OCI-LY7 (cell line): ENCODE measurements at regions not wholly inside any gene's neighbourhood (a gene's known extent, or its start where the extent isn't known, plus 50 kb on each side); places are given as distances from the start of the nearest gene placed in this dataset.

Experiments
- BruUV-seq: library from RNA; stranded (reverse); fragments of 400-500 nt; replicated peaks from 2 replicates; lab custom pipeline; 2021; lab: Mats Ljungman, UMichigan
- CTCF ChIA-PET: fragments of 300-600 bp; sonication (Branson Sonifier 250); formaldehyde crosslinking; loops from one replicate; lab custom pipeline; 2022; ENCODE audit warnings: antibody characterized with exemption; ENCODE audit not compliant: unreplicated experiment; lab: Charles Lee
- POLR2A ChIA-PET: fragments of 300-600 bp; sonication (Branson Sonifier 250); formaldehyde crosslinking; loops from one replicate; lab custom pipeline; 2022; ENCODE audit warnings: antibody characterized with exemption; lab: Charles Lee
- DNase-seq: peaks from one replicate; pipeline ENCODE4 v3.0.0-alpha.2; 2015; ENCODE audit warnings: low spot score
- H2AFZ ChIP-seq: fragments of 200-600 bp; sonication (generic), shearing (Covaris generic); 2 replicates; pipeline ENCODE4 v1.6.1; 2014; ENCODE audit warnings: mild to moderate bottlenecking, antibody characterized with exemption, low read length, moderate library complexity
- H3K27ac ChIP-seq: fragments of 200-600 bp; sonication (generic); 2 replicates; pipeline ENCODE4 v1.5.1; 2014; ENCODE audit warnings: mixed run types, low read depth, mild to moderate bottlenecking, moderate library complexity, low read length, inconsistent platforms; ENCODE audit not compliant: poor library complexity, severe bottlenecking
- H3K36me3 ChIP-seq: fragments of 200-600 bp; sonication (generic); 2 replicates; pipeline ENCODE4 v1.6.1; 2014; ENCODE audit warnings: mild to moderate bottlenecking, antibody characterized with exemption, low read length, moderate library complexity, mixed read lengths; ENCODE audit not compliant: insufficient read depth
- H3K4me1 ChIP-seq: fragments of 200-600 bp; sonication (generic); 2 replicates; pipeline ENCODE4 v1.5.1; 2014; ENCODE audit warnings: mild to moderate bottlenecking, low read length; ENCODE audit not compliant: insufficient read depth, poor library complexity, severe bottlenecking
- H3K4me2 ChIP-seq: fragments of 200-600 bp; sonication (generic); 2 replicates; pipeline ENCODE4 v1.6.1; 2014; ENCODE audit warnings: mild to moderate bottlenecking, low read length
- H3K4me3 ChIP-seq: fragments of 200-600 bp; sonication (generic); 2 replicates; pipeline ENCODE4 v1.5.1; 2014; ENCODE audit warnings: mild to moderate bottlenecking, low read depth, low read length; ENCODE audit not compliant: poor library complexity, severe bottlenecking
- H3K79me2 ChIP-seq: fragments of 200-600 bp; sonication (generic); 2 replicates; pipeline ENCODE4 v1.6.1; 2016; ENCODE audit warnings: low read depth, mild to moderate bottlenecking, low read length, moderate library complexity, mixed read lengths; ENCODE audit not compliant: insufficient read depth
- H3K9me2 ChIP-seq: fragments of 200-600 bp; sonication (generic); 2 replicates; pipeline ENCODE4 v1.6.1; 2016; ENCODE audit warnings: mild to moderate bottlenecking, low read length, mixed read lengths; ENCODE audit not compliant: insufficient read depth
- H3K9me3 ChIP-seq: fragments of 200-600 bp; sonication (generic); 2 replicates; pipeline ENCODE4 v1.6.1; 2014; ENCODE audit warnings: mild to moderate bottlenecking, mixed run types, low read length, mixed read lengths
- H4K20me1 ChIP-seq: fragments of 200-600 bp; sonication (generic); 2 replicates; pipeline ENCODE4 v1.6.1; 2014; ENCODE audit warnings: mild to moderate bottlenecking, antibody characterized with exemption, low read length, moderate library complexity, mixed read lengths; ENCODE audit not compliant: insufficient read depth
- CTCF ChIP-seq: fragments of 200-600 bp; sonication (generic); conservative IDR thresholded peaks from 2 replicates; pipeline ENCODE4 v1.5.1; 2014; ENCODE audit warnings: mild to moderate bottlenecking, antibody characterized with exemption, low read length, moderate library complexity, mixed read lengths
- EZH2phosphoT487 ChIP-seq: fragments of 200-600 bp; sonication (generic); IDR thresholded peaks from 2 replicates; pipeline ENCODE4 v1.6.1; 2018; ENCODE audit warnings: low read depth, borderline replicate concordance, mild to moderate bottlenecking, mixed run types, antibody characterized with exemption, low read length, moderate library complexity, mixed read lengths
- intact Hi-C: fragments of 100-400 bp; cut with micrococcal nuclease; formaldehyde crosslinking; loops from one replicate; pipeline ENCODE4 v1.10.0; 2022; ENCODE audit not compliant: unreplicated experiment

- H2AFZ ChIP-seq: no peak overlapping the region
- no peak overlapping the region for H3K4me2 ChIP-seq
- H3K4me3 ChIP-seq: no peak overlapping the region
- no TSS peak for BruUV-seq
- ChIA-PET POLR2A (no interaction called here), CTCF (no interaction called here)
- intact Hi-C loops: no loop called here
- no peaks in the 10 kb centered on the region for H3K36me3 ChIP-seq
- TF ChIP-seq EZH2phosphoT487 (no peak), CTCF (no peak)
- no peak for DNase-seq
- H4K20me1 ChIP-seq: no peaks in the 10 kb centered on the region
- no peaks in the 10 kb centered on the region for H3K79me2 ChIP-seq
- no peaks in the 10 kb centered on the region for H3K9me3 ChIP-seq
- H3K4me1 ChIP-seq: no peaks in the 10 kb centered on the region
- no peaks in the 10 kb centered on the region for H3K9me2 ChIP-seq
- no peak overlapping the region for H3K27ac ChIP-seq
Measured at GRCh38 chr13:34210341-34210740, 392.4 kb downstream of the RFC3 start.

GRCh38 chr13:34214686-34215085 lies 396.7 kb downstream of the RFC3 start:
- Histone ChIP-seq H3K27ac (no peak overlapping the region), H3K9me2 (no peaks in the 10 kb centered on the region), H4K20me1 (no peaks in the 10 kb centered on the region), H3K79me2 (no peaks in the 10 kb centered on the region), H3K36me3 (no peaks in the 10 kb centered on the region), H2AFZ (no peak overlapping the region), H3K4me3 (no peak overlapping the region), H3K4me2 (no peak overlapping the region), H3K4me1 (no peaks in the 10 kb centered on the region), H3K9me3 (no peaks in the 10 kb centered on the region)
- ChIA-PET POLR2A (interaction anchor here (0.5 kb wide), 1 partner anchor 284 kb away, joined by 3 read pairs; no protein-coding TSS in a partner anchor), CTCF (no interaction called here)
- intact Hi-C loops: no loop called here
- TF ChIP-seq EZH2phosphoT487 (no peak), CTCF (no peak)
- no peak for DNase-seq
- BruUV-seq: no TSS peak

GRCh38 chr13:34216256-34216655 lies 398.3 kb downstream of the RFC3 start:
- TF ChIP-seq EZH2phosphoT487: no peak
- TF ChIP-seq CTCF: no peak
- CTCF ChIA-PET: no interaction called here

More at GRCh38 chr13:34216256-34216655, 398.3 kb downstream of the RFC3 start:
- Histone ChIP-seq H4K20me1 (no peaks in the 10 kb centered on the region), H3K4me2 (no peak overlapping the region), H3K9me3 (no peaks in the 10 kb centered on the region), H3K36me3 (no peaks in the 10 kb centered on the region), H3K4me1 (no peaks in the 10 kb centered on the region), H3K9me2 (no peaks in the 10 kb centered on the region), H3K4me3 (no peak overlapping the region), H3K79me2 (no peaks in the 10 kb centered on the region), H3K27ac (no peak overlapping the region), H2AFZ (no peak overlapping the region)
- DNase-seq: no peak
- POLR2A ChIA-PET: interaction anchor here (0.7 kb wide), 1 partner anchor 8 kb away, joined by 3 read pairs; no protein-coding TSS in a partner anchor
- intact Hi-C loops: no loop called here
- no TSS peak for BruUV-seq
